Upper lobe of left lung (tissue), 6 donors: ENCODE measurements at regions not wholly inside any gene's neighbourhood (a gene's known extent, or its start where the extent isn't known, plus 50 kb on each side); places are given as distances from the start of the nearest gene placed in this dataset.
"Not testable (repeated sequence)": the region's sequence is repeated elsewhere in the genome, so short reads cannot be mapped to it uniquely, and the experiment has no call there.

Experiments
- ATAC-seq, 2 donors: fragments of 200-7000 bp; cut with Tn5 transposase; one replicate each; pipeline ENCODE4 v1.9.1; 2022; ENCODE audit warnings: mild to moderate bottlenecking in 2 of 2, moderate library complexity in 2 of 2; ENCODE audit not compliant: low FRiP score in 2 of 2
- DNase-seq, 2 donors: peaks; one replicate each; pipeline ENCODE4 v3.0.0-alpha.2; 2019 to 2020
- H3K27ac ChIP-seq, 4 donors: fragments of 200-600 bp; sonication (generic); one replicate each; pipeline ENCODE4 v1.5.1; 2016 to 2019
- H3K27me3 ChIP-seq, 4 donors: fragments of 200-600 bp; sonication (generic); one replicate each; pipeline ENCODE4 v1.5.1; 2017 to 2019
- H3K36me3 ChIP-seq, 4 donors: fragments of 200-600 bp; sonication (generic); one replicate each; pipeline ENCODE4 v1.5.1; 2016 to 2019
- H3K4me1 ChIP-seq, 4 donors: fragments of 200-600 bp; sonication (generic); one replicate each; pipeline ENCODE4 v1.5.1; 2018 to 2019
- H3K4me3 ChIP-seq, 4 donors: fragments of 200-600 bp; sonication (generic); one replicate each; pipeline ENCODE4 v1.5.1; 2017 to 2019; ENCODE audit warnings: mild to moderate bottlenecking in 2 of 4, moderate library complexity in 1 of 4
- H3K9me3 ChIP-seq, 4 donors: fragments of 200-600 bp; sonication (generic); one replicate each; pipeline ENCODE4 v1.5.1; 2018 to 2019
- CTCF ChIP-seq, 6 experiments: fragments of 450-650 bp in 4 of 6; fragments of 200-600 bp in 2 of 6; sonication (generic) in 2 of 6; IDR thresholded peaks; one replicate each; pipeline ENCODE4 v1.5.1; 2016 to 2019; ENCODE audit warnings: antibody characterized with exemption in 6 of 6
- EP300 ChIP-seq, 4 donors: sonication (generic); formaldehyde crosslinking; IDR thresholded peaks; one replicate each; pipeline ENCODE4 v1.5.1; 2017; ENCODE audit warnings: antibody characterized with exemption in 4 of 4, control low read depth in 2 of 4
- POLR2A ChIP-seq, 4 donors: fragments of 450-650 bp; IDR thresholded peaks; one replicate each; pipeline ENCODE4 v1.5.1; 2016 to 2017; ENCODE audit warnings: antibody characterized with exemption in 4 of 4, mild to moderate bottlenecking in 2 of 4
- POLR2AphosphoS5 ChIP-seq, 2 donors: sonication (generic); formaldehyde crosslinking; IDR thresholded peaks; one replicate each; pipeline ENCODE4 v1.5.1; 2017; ENCODE audit warnings: antibody characterized with exemption in 2 of 2
- WGBS, 2 donors: methylation state at CpG; one replicate each; pipeline ENCODE4 v1.1.5; 2017 to 2018; 5-methylcytosine and 5-hydroxymethylcytosine counted together
- donor health status: DM: no; HTN: no; CAD: no; lungs with moderate emphysema.
- donor health status: DM: no; HTN: yes; CAD: no; lungs with severe emphysema.

GRCh38 chr2:59339121-59339836 lies 1098.2 kb upstream of the FANCL start:
- H3K27ac ChIP-seq, result no peak overlapping the region
- no peak for DNase-seq
- H3K36me3 ChIP-seq, result no peaks in the 10 kb centered on the region
- no peaks in the 10 kb centered on the region for H3K9me3 ChIP-seq
- ATAC-seq, result no peak
- 65 to 72% methylated on average over 8 of the region's 8 CpGs for WGBS, 2 donors
- H3K4me1 ChIP-seq, result no peaks in the 10 kb centered on the region
- no peak overlapping the region for H3K4me3 ChIP-seq
- TF ChIP-seq POLR2AphosphoS5 (IDR thresholded peaks at IDR 0.05) (no peak), EP300 (IDR thresholded peaks at IDR 0.05) (no peak), CTCF (IDR thresholded peaks at IDR 0.05) (no peak), POLR2A (IDR thresholded peaks at IDR 0.05) (no peak)
- H3K27me3 ChIP-seq, result no peaks in the 10 kb centered on the region

DNA sequence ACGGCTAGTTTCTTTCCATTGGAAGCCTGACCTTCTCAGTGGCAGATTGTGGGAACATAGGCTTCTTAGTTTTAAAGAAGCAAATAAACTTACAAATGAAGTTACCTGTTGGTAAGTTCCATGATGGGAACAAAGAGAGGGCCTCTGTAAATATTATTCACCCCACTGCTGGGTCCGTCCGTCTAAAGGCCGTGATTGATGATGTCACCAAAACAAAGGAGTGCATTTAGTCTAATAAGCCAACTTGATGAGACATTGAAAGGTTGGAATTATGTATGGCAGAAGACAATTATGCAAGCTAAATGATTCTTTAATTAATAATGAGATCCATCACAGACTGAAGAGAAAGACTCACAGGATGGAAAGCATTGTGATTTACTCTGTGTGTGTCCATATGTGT lies 1091.9 kb upstream of the FANCL start:
- TF ChIP-seq EP300 (IDR thresholded peaks at IDR 0.05), result no peak
- TF ChIP-seq POLR2AphosphoS5 (IDR thresholded peaks at IDR 0.05), result no peak
- no peak for TF ChIP-seq CTCF (IDR thresholded peaks at IDR 0.05)
- TF ChIP-seq POLR2A (IDR thresholded peaks at IDR 0.05), result no peak
- Histone ChIP-seq H3K27ac (no peak overlapping the region), H3K4me3 (no peak overlapping the region), H3K27me3 (no peaks in the 10 kb centered on the region), H3K4me1 (no peaks in the 10 kb centered on the region), H3K9me3 (no peaks in the 10 kb centered on the region), H3K36me3 (no peaks in the 10 kb centered on the region)
- ATAC-seq, result no peak
- DNase-seq, result no peak
- WGBS, 2 donors, result 83 to 86% methylated on average over 4 of the region's 4 CpGs

DNA sequence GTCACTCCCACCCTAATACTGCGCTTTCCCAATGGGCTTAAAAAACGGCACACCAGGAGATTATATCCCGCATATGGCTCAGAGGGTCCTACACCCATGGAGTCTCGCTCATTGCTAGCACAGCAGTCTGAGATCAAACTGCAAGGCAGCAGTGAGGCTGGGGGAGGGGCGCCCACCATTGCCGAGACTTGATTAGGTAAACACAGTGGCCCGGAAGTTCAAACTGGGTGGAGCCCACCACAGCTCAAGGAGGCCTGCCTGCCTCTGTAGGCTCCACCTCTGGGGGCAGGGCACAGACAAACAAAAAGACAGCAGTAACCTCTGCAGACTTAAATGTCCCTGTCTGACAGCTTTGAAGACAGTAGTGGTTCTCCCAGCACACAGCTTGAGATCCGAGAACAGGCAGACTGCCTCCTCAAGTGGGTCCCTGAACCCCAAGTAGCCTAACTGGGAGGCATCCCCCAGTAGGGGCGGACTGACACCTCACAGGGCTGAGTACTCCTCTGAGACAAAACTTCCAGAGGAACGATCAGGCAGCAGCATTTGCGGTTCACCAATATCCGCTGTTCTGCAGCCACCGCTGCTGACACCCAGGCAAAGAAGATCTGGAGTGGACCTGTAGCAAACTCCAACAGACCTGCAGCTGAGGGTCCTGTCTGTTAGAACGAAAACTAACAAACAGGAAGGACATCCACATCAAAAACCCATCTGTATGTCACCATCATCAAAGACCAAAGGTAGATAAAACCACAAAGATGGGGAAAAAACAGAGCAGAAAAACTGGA lies 1085.6 kb upstream of the FANCL start:
- WGBS, 2 donors, result 81 to 93% methylated on average over 6 to 13 of the region's 14 CpGs
- not testable (repeated sequence) for H3K36me3 ChIP-seq, H3K9me3 ChIP-seq, DNase-seq, H3K27me3 ChIP-seq, H3K27ac ChIP-seq, H3K4me1 ChIP-seq, H3K4me3 ChIP-seq, ATAC-seq

GRCh38 chr2:59322870-59323269 lies 1081.7 kb upstream of the FANCL start:
- WGBS, 2 donors, result 76 to 100% methylated on average over 2 of the region's 2 CpGs
- no peaks in the 10 kb centered on the region for H3K4me1 ChIP-seq
- no peaks in the 10 kb centered on the region for H3K27me3 ChIP-seq
- H3K9me3 ChIP-seq, result no peaks in the 10 kb centered on the region
- no peak overlapping the region for H3K4me3 ChIP-seq
- no peak overlapping the region for H3K27ac ChIP-seq
- TF ChIP-seq POLR2A (IDR thresholded peaks at IDR 0.05) (no peak), POLR2AphosphoS5 (IDR thresholded peaks at IDR 0.05) (no peak), EP300 (IDR thresholded peaks at IDR 0.05) (no peak), CTCF (IDR thresholded peaks at IDR 0.05) (no peak)
- ATAC-seq, result no peak
- DNase-seq, result no peak
- H3K36me3 ChIP-seq, result no peaks in the 10 kb centered on the region

DNA sequence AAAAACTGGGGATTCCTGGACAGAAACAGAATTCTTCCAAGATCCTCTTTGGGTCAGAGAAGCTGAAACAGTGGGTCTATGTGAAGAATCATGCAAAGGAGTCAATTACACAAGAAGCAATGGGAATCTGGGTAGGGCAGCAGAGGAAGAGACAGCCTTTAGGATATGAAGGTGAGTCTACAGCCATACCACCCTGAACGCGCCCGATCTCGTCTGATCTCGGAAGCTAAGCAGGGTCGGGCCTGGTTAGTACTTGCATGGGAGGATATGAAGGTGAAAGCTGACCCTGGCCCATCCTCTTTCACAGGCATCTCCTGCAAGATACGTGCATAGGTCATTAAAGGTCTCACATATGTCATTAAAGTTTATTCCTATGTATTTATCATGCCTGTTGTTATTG lies 1080.9 kb upstream of the FANCL start:
- DNase-seq, result no peak
- Histone ChIP-seq H3K36me3 (no peaks in the 10 kb centered on the region), H3K4me3 (no peak overlapping the region), H3K27ac (no peak overlapping the region), H3K9me3 (no peaks in the 10 kb centered on the region), H3K4me1 (no peaks in the 10 kb centered on the region), H3K27me3 (no peaks in the 10 kb centered on the region)
- WGBS, 2 donors, result 87 to 93% methylated on average over 7 of the region's 7 CpGs
- no peak for ATAC-seq
- TF ChIP-seq POLR2A (IDR thresholded peaks at IDR 0.05) (no peak), EP300 (IDR thresholded peaks at IDR 0.05) (no peak), POLR2AphosphoS5 (IDR thresholded peaks at IDR 0.05) (no peak), CTCF (IDR thresholded peaks at IDR 0.05) (no peak)
